ENCODE measurements at regions not wholly inside any gene's neighbourhood (a gene's known extent, or its start where the extent isn't known, plus 50 kb on each side); places are given as distances from the start of the nearest gene placed in this dataset.
A peak's percentile ranks its signal among the peaks of the same experiment; 100 is the strongest.

GRCh38 chr5:85077581-85077980 lies 692.9 kb upstream of the EDIL3 start:
- no peak overlapping the region for H3K27ac ChIP-seq (ENCODE audit: low read depth, low read length, poor library complexity, severe bottlenecking)
- intact Hi-C loops (cut with micrococcal nuclease; ENCODE audit: unreplicated experiment): no loop called here
- no TSS peak for BruUV-seq (replicated peaks)
- no peaks in the 10 kb centered on the region for H3K4me1 ChIP-seq (ENCODE audit: insufficient read depth, low read length, poor library complexity, severe bottlenecking)
- TF ChIP-seq CTCF (conservative IDR thresholded peaks at IDR 0.05; ENCODE audit: low read depth, low read length): no peak; the same call in 1 of the 2 replicates
- no peak for TF ChIP-seq EZH2 (IDR thresholded peaks at IDR 0.05; ENCODE audit: borderline replicate concordance, low read depth, low read length, poor library complexity, severe bottlenecking)
- no peak for DNase-seq (ENCODE audit: low spot score)
- POLR2A ChIA-PET (ENCODE audit: low non-redundant PET): no interaction called here
- no peaks in the 10 kb centered on the region for H3K9me3 ChIP-seq (ENCODE audit: low read depth, low read length, poor library complexity, severe bottlenecking)
- no peaks in the 10 kb centered on the region for H3K36me3 ChIP-seq (ENCODE audit: insufficient read depth, low read length, poor library complexity, severe bottlenecking)
- no peaks in the 10 kb centered on the region for H3K27me3 ChIP-seq (replicated peaks; ENCODE audit: insufficient read depth, low read depth, low read length, poor library complexity)
- CTCF ChIA-PET: no interaction called here
- no peak overlapping the region for H3K4me3 ChIP-seq (ENCODE audit: low read depth, low read length, poor library complexity, severe bottlenecking)

GRCh38 chr5:85096421-85096820 lies 711.7 kb upstream of the EDIL3 start:
- peaks cover under 1% of the 10 kb centered on the region for H3K9me3 ChIP-seq (ENCODE audit: low read depth, low read length, poor library complexity, severe bottlenecking)
- BruUV-seq (replicated peaks): no TSS peak
- no peak for DNase-seq (ENCODE audit: low spot score)
- ChIA-PET CTCF (no interaction called here), POLR2A (ENCODE audit: low non-redundant PET) (no interaction called here)
- intact Hi-C loops (cut with micrococcal nuclease; ENCODE audit: unreplicated experiment): no loop called here
- no peaks in the 10 kb centered on the region for H3K4me1 ChIP-seq (ENCODE audit: insufficient read depth, low read length, poor library complexity, severe bottlenecking)
- H3K36me3 ChIP-seq (ENCODE audit: insufficient read depth, low read length, poor library complexity, severe bottlenecking): no peaks in the 10 kb centered on the region
- no peaks in the 10 kb centered on the region for H3K27me3 ChIP-seq (replicated peaks; ENCODE audit: insufficient read depth, low read depth, low read length, poor library complexity)
- no peak overlapping the region for H3K4me3 ChIP-seq (ENCODE audit: low read depth, low read length, poor library complexity, severe bottlenecking)
- no peak overlapping the region for H3K27ac ChIP-seq (ENCODE audit: low read depth, low read length, poor library complexity, severe bottlenecking)
- TF ChIP-seq EZH2 (IDR thresholded peaks at IDR 0.05; ENCODE audit: borderline replicate concordance, low read depth, low read length, poor library complexity, severe bottlenecking): no peak
- TF ChIP-seq CTCF (conservative IDR thresholded peaks at IDR 0.05; ENCODE audit: low read depth, low read length): no peak

GRCh38 chr5:85108471-85108870 lies 723.8 kb upstream of the EDIL3 start:
- Histone ChIP-seq H3K9me3 (ENCODE audit: low read depth, low read length, poor library complexity, severe bottlenecking) (no peaks in the 10 kb centered on the region), H3K27me3 (replicated peaks; ENCODE audit: insufficient read depth, low read depth, low read length, poor library complexity) (no peaks in the 10 kb centered on the region), H3K4me1 (ENCODE audit: insufficient read depth, low read length, poor library complexity, severe bottlenecking) (no peaks in the 10 kb centered on the region), H3K36me3 (ENCODE audit: insufficient read depth, low read length, poor library complexity, severe bottlenecking) (no peaks in the 10 kb centered on the region), H3K27ac (ENCODE audit: low read depth, low read length, poor library complexity, severe bottlenecking) (no peak overlapping the region), H3K4me3 (ENCODE audit: low read depth, low read length, poor library complexity, severe bottlenecking) (no peak overlapping the region)
- ChIA-PET CTCF (no interaction called here), POLR2A (ENCODE audit: low non-redundant PET) (no interaction called here)
- intact Hi-C loops (cut with micrococcal nuclease; ENCODE audit: unreplicated experiment): no loop called here
- DNase-seq (ENCODE audit: low spot score): no peak
- TF ChIP-seq CTCF (conservative IDR thresholded peaks at IDR 0.05; ENCODE audit: low read depth, low read length) (peak; percentile 16; the same call in 1 of the 2 replicates), EZH2 (IDR thresholded peaks at IDR 0.05; ENCODE audit: borderline replicate concordance, low read depth, low read length, poor library complexity, severe bottlenecking) (no peak)
- no TSS peak for BruUV-seq (replicated peaks)

Measured in A673 (cell line).